ENCODE measurements at regions not wholly inside any gene's neighbourhood (a gene's known extent, or its start where the extent isn't known, plus 50 kb on each side); places are given as distances from the start of the nearest gene placed in this dataset.

- WGBS, 2 donors = 78 to 88% methylated on average over 1 of the region's 1 CpG
- no peak for DNase-seq
- no peak overlapping the region for H3K4me3 ChIP-seq (replicated peaks in 1 of 3)
- H3K4me1 ChIP-seq = no peaks in the 10 kb centered on the region
- TF ChIP-seq POLR2A (IDR thresholded peaks at IDR 0.05) (no peak), CTCF (IDR thresholded peaks at IDR 0.05) (no peak)
- H3K27ac ChIP-seq = no peak overlapping the region
- intact Hi-C loops (cut with DNase I) = no loop called here
- H3K9me3 ChIP-seq = no peaks in the 10 kb centered on the region
- H3K27me3 ChIP-seq = no peaks in the 10 kb centered on the region
- H3K36me3 ChIP-seq = no peaks in the 10 kb centered on the region
These were observed 508.4 kb upstream of the SEMA6A start for GRCh38 chr5:117082977-117083376.

- Histone ChIP-seq H3K27ac (no peak overlapping the region), H3K9me3 (no peaks in the 10 kb centered on the region), H3K4me3 (replicated peaks in 1 of 3) (no peak overlapping the region), H3K4me1 (no peaks in the 10 kb centered on the region), H3K27me3 (no peaks in the 10 kb centered on the region), H3K36me3 (no peaks in the 10 kb centered on the region)
- no peak for DNase-seq
- TF ChIP-seq CTCF (IDR thresholded peaks at IDR 0.05) (peak in 1 of 6 experiments; percentile 27), POLR2A (IDR thresholded peaks at IDR 0.05) (no peak)
- intact Hi-C loops (cut with DNase I) = no loop called here
- 89 to 93% methylated on average over 2 of the region's 2 CpGs for WGBS, 2 donors
These were observed 502.5 kb upstream of the SEMA6A start for GRCh38 chr5:117077142-117077541.

- no peaks in the 10 kb centered on the region for H3K9me3 ChIP-seq
- H3K4me1 ChIP-seq = no peaks in the 10 kb centered on the region
- WGBS, 2 donors = 87 to 90% methylated on average over 2 of the region's 2 CpGs
- H3K36me3 ChIP-seq = no peaks in the 10 kb centered on the region
- H3K4me3 ChIP-seq (replicated peaks in 1 of 3) = no peak overlapping the region
- no peak overlapping the region for H3K27ac ChIP-seq
- no peaks in the 10 kb centered on the region for H3K27me3 ChIP-seq
- intact Hi-C loops (cut with DNase I) = no loop called here
- no peak for DNase-seq
- no peak for TF ChIP-seq CTCF (IDR thresholded peaks at IDR 0.05)
- TF ChIP-seq POLR2A (IDR thresholded peaks at IDR 0.05) = no peak
These were observed 497.8 kb upstream of the SEMA6A start for GRCh38 chr5:117072439-117072838.

- Histone ChIP-seq H3K4me1 (no peaks in the 10 kb centered on the region), H3K9me3 (no peaks in the 10 kb centered on the region), H3K4me3 (replicated peaks in 1 of 3) (no peak overlapping the region), H3K36me3 (no peaks in the 10 kb centered on the region), H3K27ac (no peak overlapping the region), H3K27me3 (no peaks in the 10 kb centered on the region)
- intact Hi-C loops (cut with DNase I) = no loop called here
- no peak for DNase-seq
- TF ChIP-seq CTCF (IDR thresholded peaks at IDR 0.05) = no peak
- no peak for TF ChIP-seq POLR2A (IDR thresholded peaks at IDR 0.05)
- WGBS, 2 donors = 90 to 94% methylated on average over 1 of the region's 1 CpG
These were observed 491.2 kb upstream of the SEMA6A start for GRCh38 chr5:117065800-117066199.

GRCh38 chr5:117065161-117065560 is 490.5 kb upstream of the SEMA6A start:
- no peaks in the 10 kb centered on the region for H3K27me3 ChIP-seq
- DNase-seq = no peak
- H3K36me3 ChIP-seq = no peaks in the 10 kb centered on the region
- H3K27ac ChIP-seq = no peak overlapping the region
- H3K4me1 ChIP-seq = no peaks in the 10 kb centered on the region
- 90 to 94% methylated on average over 1 of the region's 1 CpG for WGBS, 2 donors
- TF ChIP-seq POLR2A (IDR thresholded peaks at IDR 0.05) = no peak
- intact Hi-C loops (cut with DNase I) = no loop called here
- H3K4me3 ChIP-seq (replicated peaks in 1 of 3) = no peak overlapping the region
- no peaks in the 10 kb centered on the region for H3K9me3 ChIP-seq

- H3K4me1 ChIP-seq = no peaks in the 10 kb centered on the region
- no peaks in the 10 kb centered on the region for H3K9me3 ChIP-seq
- no peaks in the 10 kb centered on the region for H3K36me3 ChIP-seq
- WGBS, 2 donors = 90 to 97% methylated on average over 1 of the region's 1 CpG
- DNase-seq = no peak
- H3K27ac ChIP-seq = no peak overlapping the region
- H3K27me3 ChIP-seq = no peaks in the 10 kb centered on the region
- no peak overlapping the region for H3K4me3 ChIP-seq (replicated peaks in 1 of 3)
- intact Hi-C loops (cut with DNase I) = no loop called here
- no peak for TF ChIP-seq CTCF (IDR thresholded peaks at IDR 0.05)
- TF ChIP-seq POLR2A (IDR thresholded peaks at IDR 0.05) = no peak
These were observed 485.5 kb upstream of the SEMA6A start for GRCh38 chr5:117060099-117060498.

Data from thyroid gland (tissue), 4 donors.